Spleen (tissue), 11 donors: ENCODE measurements at regions not wholly inside any gene's neighbourhood (a gene's known extent, or its start where the extent isn't known, plus 50 kb on each side); places are given as distances from the start of the nearest gene placed in this dataset.
A peak's percentile ranks its signal among the peaks of the same experiment; 100 is the strongest.
"Not testable (repeated sequence)": the region's sequence is repeated elsewhere in the genome, so short reads cannot be mapped to it uniquely, and the experiment has no call there.

Experiments
- DNase-seq: peaks from one replicate; pipeline ENCODE4 v3.0.0-alpha.2; 2020
- H3K27ac ChIP-seq, 8 donors: fragments of 200-600 bp; sonication (generic) in 7 of 8; 1 replicate in 4 of 8; 2 replicates in 4 of 8; pipeline versions ENCODE4 v1.5.0 to v1.8.0; 2016 to 2021; ENCODE audit warnings: inconsistent platforms in 4 of 8, mild to moderate bottlenecking in 4 of 8, moderate library complexity in 1 of 8
- H3K27me3 ChIP-seq, 7 donors: fragments of 200-600 bp; sonication (generic) in 6 of 7; replicated peaks in 1 of 7; 1 replicate in 4 of 7; 2 replicates in 3 of 7; pipeline versions ENCODE4 v1.5.0 to v1.8.0; 2016 to 2021; ENCODE audit warnings: inconsistent platforms in 3 of 7, mild to moderate bottlenecking in 1 of 7
- H3K36me3 ChIP-seq, 6 donors: fragments of 200-600 bp; sonication (generic) in 5 of 6; 1 replicate in 4 of 6; 2 replicates in 2 of 6; pipeline versions ENCODE4 v1.5.0 to v1.8.0; 2016 to 2021; ENCODE audit warnings: inconsistent platforms in 2 of 6
- H3K4me1 ChIP-seq, 6 donors: fragments of 200-600 bp; sonication (generic) in 5 of 6; 1 replicate in 3 of 6; 2 replicates in 3 of 6; pipeline versions ENCODE4 v1.5.0 to v1.8.0; 2016 to 2021; ENCODE audit warnings: inconsistent platforms in 3 of 6
- H3K4me3 ChIP-seq, 8 donors: fragments of 200-600 bp; sonication (generic) in 7 of 8; 1 replicate in 4 of 8; 2 replicates in 4 of 8; pipeline versions ENCODE4 v1.5.0 to v1.8.0; 2016 to 2021; ENCODE audit warnings: inconsistent platforms in 4 of 8, mild to moderate bottlenecking in 4 of 8, moderate library complexity in 2 of 8
- H3K9me3 ChIP-seq, 8 donors: fragments of 200-600 bp; sonication (generic) in 7 of 8; 1 replicate in 4 of 8; 2 replicates in 4 of 8; pipeline versions ENCODE4 v1.5.0 to v1.8.0; 2016 to 2021; ENCODE audit warnings: inconsistent platforms in 4 of 8
- CTCF ChIP-seq, 11 experiments: fragments of 200-600 bp in 7 of 11; fragments of 450-650 bp in 4 of 11; sonication (generic) in 4 of 11; IDR thresholded peaks in 8 of 11; conservative IDR thresholded peaks in 3 of 11; 1 replicate in 7 of 11; 2 replicates in 4 of 11; pipeline versions ENCODE4 v1.4.0 to v1.8.0; 2016 to 2021; ENCODE audit warnings: antibody characterized with exemption in 11 of 11, inconsistent platforms in 4 of 11, mild to moderate bottlenecking in 1 of 11
- POLR2A ChIP-seq, 3 donors: fragments of 450-650 bp; IDR thresholded peaks; one replicate each; pipeline ENCODE4 v1.5.1; 2017; ENCODE audit warnings: antibody characterized with exemption in 3 of 3, mild to moderate bottlenecking in 1 of 3
- POLR2AphosphoS5 ChIP-seq, 3 donors: sonication (generic); formaldehyde crosslinking; IDR thresholded peaks; one replicate each; pipeline ENCODE4 v1.5.1; 2017; ENCODE audit warnings: antibody characterized with exemption in 3 of 3
- WGBS, 5 donors: extraction: QIAGEN DNeasy Blood & Tissue Kit in 3 of 5; methylation state at CpG; one replicate each; pipeline versions ENCODE4 v1.1.5 to v1.1.7; 2013 to 2018; 5-methylcytosine and 5-hydroxymethylcytosine counted together
- intact Hi-C: fragments of 100-400 bp; cut with DNase I; formaldehyde crosslinking; loops from one replicate; pipeline ENCODE4 v1.15.0; 2023; ENCODE audit warnings: low total_unique reads
- donor health status: healthy with polysubstance abuse.
- donor health status: DM: no; HTN: no; CAD: no; lungs with moderate emphysema.
- donor health status: DM: no; HTN: no; CAD: no.
- donor health status: Bipolar disorder and iron deficiency.
- donor health status: healthy.
- donor health status: DM: no; HTN: no; CAD: no.
- donor health status: DM: yes; HTN: yes; CAD: no.

- no peaks in the 10 kb centered on the region for H3K27me3 ChIP-seq
- intact Hi-C loops: no loop called here
- no peaks in the 10 kb centered on the region for H3K36me3 ChIP-seq
- no peaks in the 10 kb centered on the region for H3K4me1 ChIP-seq
- H3K4me3 ChIP-seq: no peak overlapping the region
- TF ChIP-seq POLR2A (IDR thresholded peaks at IDR 0.05) (no peak), CTCF (IDR thresholded peaks at IDR 0.05 in 8 of 11, conservative IDR thresholded peaks at IDR 0.05 in 3 of 11) (no peak), POLR2AphosphoS5 (IDR thresholded peaks at IDR 0.05) (no peak)
- no peak overlapping the region for H3K27ac ChIP-seq
- H3K9me3 ChIP-seq: peaks cover 0 to 7% (median 0%) of the 10 kb centered on the region in 8 donors
- DNase-seq: no peak
- WGBS, 5 donors: 69 to 84% (median 77%) methylated on average over 2 of the region's 2 CpGs
Measured at GRCh38 chr4:160716551-160716950, 1447.2 kb downstream of the FSTL5 start.

GRCh38 chr4:160717848-160718247 lies 1446.0 kb downstream of the FSTL5 start:
- Histone ChIP-seq H3K27me3 (no peaks in the 10 kb centered on the region), H3K27ac (no peak overlapping the region), H3K4me3 (no peak overlapping the region), H3K9me3 (peaks cover 0 to 7% (median 0%) of the 10 kb centered on the region in 8 donors), H3K36me3 (no peaks in the 10 kb centered on the region), H3K4me1 (no peaks in the 10 kb centered on the region)
- no peak for DNase-seq
- intact Hi-C loops: no loop called here
- TF ChIP-seq CTCF (IDR thresholded peaks at IDR 0.05 in 8 of 11, conservative IDR thresholded peaks at IDR 0.05 in 3 of 11) (no peak), POLR2A (IDR thresholded peaks at IDR 0.05) (no peak), POLR2AphosphoS5 (IDR thresholded peaks at IDR 0.05) (no peak)
- 82 to 89% (median 84%) methylated on average over 2 of the region's 2 CpGs for WGBS, 5 donors

GRCh38 chr4:160724063-160724462 lies 1439.7 kb downstream of the FSTL5 start:
- no peak overlapping the region for H3K27ac ChIP-seq
- no peaks in the 10 kb centered on the region for H3K36me3 ChIP-seq
- no peaks in the 10 kb centered on the region for H3K4me1 ChIP-seq
- TF ChIP-seq POLR2A (IDR thresholded peaks at IDR 0.05): no peak
- TF ChIP-seq POLR2AphosphoS5 (IDR thresholded peaks at IDR 0.05): no peak
- no peak for TF ChIP-seq CTCF (IDR thresholded peaks at IDR 0.05 in 8 of 11, conservative IDR thresholded peaks at IDR 0.05 in 3 of 11)
- peaks cover 0 to 10% (median 0%) of the 10 kb centered on the region in 8 donors for H3K9me3 ChIP-seq
- no peak for DNase-seq
- no peak overlapping the region for H3K4me3 ChIP-seq
- intact Hi-C loops: no loop called here
- no peaks in the 10 kb centered on the region for H3K27me3 ChIP-seq

- Histone ChIP-seq H3K9me3 (peaks cover 0 to 25% (median 3%) of the 10 kb centered on the region in 8 donors), H3K4me1 (no peaks in the 10 kb centered on the region), H3K27me3 (no peaks in the 10 kb centered on the region), H3K27ac (no peak overlapping the region), H3K4me3 (no peak overlapping the region), H3K36me3 (no peaks in the 10 kb centered on the region)
- TF ChIP-seq POLR2AphosphoS5 (IDR thresholded peaks at IDR 0.05): no peak
- no peak for TF ChIP-seq POLR2A (IDR thresholded peaks at IDR 0.05)
- no peak for TF ChIP-seq CTCF (IDR thresholded peaks at IDR 0.05 in 8 of 11, conservative IDR thresholded peaks at IDR 0.05 in 3 of 11)
- intact Hi-C loops: no loop called here
- DNase-seq: no peak
- 79 to 98% (median 92%) methylated on average over 1 of the region's 1 CpG for WGBS, 5 donors
Measured at GRCh38 chr4:160745126-160745525, 1418.7 kb downstream of the FSTL5 start.

- intact Hi-C loops, H3K27ac ChIP-seq, H3K27me3 ChIP-seq, H3K4me3 ChIP-seq, H3K4me1 ChIP-seq, H3K36me3 ChIP-seq: not testable (repeated sequence)
- H3K9me3 ChIP-seq: peaks cover 0 to 34% (median 8%) of the 10 kb centered on the region in 8 donors
- 79 to 87% (median 84%) methylated on average over 8 of the region's 8 CpGs for WGBS, 5 donors
- peak; percentile 58 for DNase-seq
Measured at GRCh38 chr4:160746585-160746984, 1417.2 kb downstream of the FSTL5 start.
